Erythroblast (primary cell): ENCODE measurements at regions not wholly inside any gene's neighbourhood (a gene's known extent, or its start where the extent isn't known, plus 50 kb on each side); places are given as distances from the start of the nearest gene placed in this dataset.

Experiments
- GATA1 ChIP-seq: IDR thresholded peaks from 2 replicates; pipeline ENCODE4 v1.6.1; 2011; ENCODE audit warnings: low read depth, mild to moderate bottlenecking, control low read depth, low read length, moderate library complexity
- POLR2A ChIP-seq: IDR thresholded peaks from 2 replicates; pipeline ENCODE4 v1.6.1; 2011; ENCODE audit warnings: mild to moderate bottlenecking, low read length

DNA sequence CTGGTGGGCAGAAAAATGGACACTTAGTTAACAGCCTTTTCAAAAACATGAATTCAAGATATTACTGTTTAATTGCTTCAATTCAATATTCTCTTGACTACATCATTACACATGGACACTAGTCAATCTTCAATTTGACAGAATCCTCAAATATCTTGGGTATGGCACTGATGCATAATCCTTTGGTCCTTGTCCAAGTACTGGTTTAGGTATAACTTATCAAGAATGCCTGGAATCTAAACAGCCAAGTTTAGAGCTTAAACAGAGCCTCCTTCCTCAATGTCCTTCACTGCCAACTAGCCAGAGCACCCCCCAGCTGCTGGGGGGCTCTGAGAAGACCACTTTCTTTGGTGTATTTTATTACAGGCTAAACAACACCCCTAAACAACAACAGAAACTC is 61.6 kb upstream of the ERCC6L2 start:
- TF ChIP-seq POLR2A: no peak
- no peak for TF ChIP-seq GATA1
